ENCODE measurements at regions not wholly inside any gene's neighbourhood (a gene's known extent, or its start where the extent isn't known, plus 50 kb on each side); places are given as distances from the start of the nearest gene placed in this dataset.

GRCh38 chr20:11550657-11551338 is 366.9 kb upstream of the BTBD3 start:
- Histone ChIP-seq H3K4me2 (no peak overlapping the region), H2AFZ (no peak overlapping the region), H3K9me2 (ENCODE audit: insufficient read depth) (no peaks in the 10 kb centered on the region), H3K36me3 (ENCODE audit: insufficient read depth) (no peaks in the 10 kb centered on the region), H3K27me3 (ENCODE audit: insufficient read depth) (no peaks in the 10 kb centered on the region), H3K27ac (ENCODE audit: low read depth) (no peak overlapping the region), H3K79me2 (replicated peaks; ENCODE audit: insufficient read depth) (no peaks in the 10 kb centered on the region), H3K4me3 (no peak overlapping the region), H3F3A (replicated peaks; ENCODE audit: low read depth) (no peaks in the 10 kb centered on the region), H4K20me1 (replicated peaks; ENCODE audit: insufficient read depth) (no peaks in the 10 kb centered on the region), H3K4me1 (ENCODE audit: insufficient read depth) (no peaks in the 10 kb centered on the region)
- Mint-ChIP-seq H3K27me3 (ENCODE audit: insufficient read depth, low read depth, poor library complexity) (no peaks in the 10 kb centered on the region), H3K4me3 (no peak overlapping the region), H3K4me1 (peaks cover 2% of the 10 kb centered on the region; the same call in 1 of the 3 replicates), H3K27ac (no peak overlapping the region), H3K9me3 (no peaks in the 10 kb centered on the region), H3K36me3 (ENCODE audit: low read depth) (no peaks in the 10 kb centered on the region)
- no peak for DNase-seq (ENCODE audit: low spot score)
- ATAC-seq: no peak
- TF ChIP-seq ZNF114 (CRISPR knock-in tag; IDR thresholded peaks at IDR 0.05) (no peak), NANOG (IDR thresholded peaks at IDR 0.05; ENCODE audit: borderline replicate concordance) (no peak), EZH2 (IDR thresholded peaks at IDR 0.05; ENCODE audit: low read depth, unreplicated experiment) (no peak), STAT1 (IDR thresholded peaks at IDR 0.05; ENCODE audit: unreplicated experiment) (no peak)
- TF ChIP-seq, protein P1, sequence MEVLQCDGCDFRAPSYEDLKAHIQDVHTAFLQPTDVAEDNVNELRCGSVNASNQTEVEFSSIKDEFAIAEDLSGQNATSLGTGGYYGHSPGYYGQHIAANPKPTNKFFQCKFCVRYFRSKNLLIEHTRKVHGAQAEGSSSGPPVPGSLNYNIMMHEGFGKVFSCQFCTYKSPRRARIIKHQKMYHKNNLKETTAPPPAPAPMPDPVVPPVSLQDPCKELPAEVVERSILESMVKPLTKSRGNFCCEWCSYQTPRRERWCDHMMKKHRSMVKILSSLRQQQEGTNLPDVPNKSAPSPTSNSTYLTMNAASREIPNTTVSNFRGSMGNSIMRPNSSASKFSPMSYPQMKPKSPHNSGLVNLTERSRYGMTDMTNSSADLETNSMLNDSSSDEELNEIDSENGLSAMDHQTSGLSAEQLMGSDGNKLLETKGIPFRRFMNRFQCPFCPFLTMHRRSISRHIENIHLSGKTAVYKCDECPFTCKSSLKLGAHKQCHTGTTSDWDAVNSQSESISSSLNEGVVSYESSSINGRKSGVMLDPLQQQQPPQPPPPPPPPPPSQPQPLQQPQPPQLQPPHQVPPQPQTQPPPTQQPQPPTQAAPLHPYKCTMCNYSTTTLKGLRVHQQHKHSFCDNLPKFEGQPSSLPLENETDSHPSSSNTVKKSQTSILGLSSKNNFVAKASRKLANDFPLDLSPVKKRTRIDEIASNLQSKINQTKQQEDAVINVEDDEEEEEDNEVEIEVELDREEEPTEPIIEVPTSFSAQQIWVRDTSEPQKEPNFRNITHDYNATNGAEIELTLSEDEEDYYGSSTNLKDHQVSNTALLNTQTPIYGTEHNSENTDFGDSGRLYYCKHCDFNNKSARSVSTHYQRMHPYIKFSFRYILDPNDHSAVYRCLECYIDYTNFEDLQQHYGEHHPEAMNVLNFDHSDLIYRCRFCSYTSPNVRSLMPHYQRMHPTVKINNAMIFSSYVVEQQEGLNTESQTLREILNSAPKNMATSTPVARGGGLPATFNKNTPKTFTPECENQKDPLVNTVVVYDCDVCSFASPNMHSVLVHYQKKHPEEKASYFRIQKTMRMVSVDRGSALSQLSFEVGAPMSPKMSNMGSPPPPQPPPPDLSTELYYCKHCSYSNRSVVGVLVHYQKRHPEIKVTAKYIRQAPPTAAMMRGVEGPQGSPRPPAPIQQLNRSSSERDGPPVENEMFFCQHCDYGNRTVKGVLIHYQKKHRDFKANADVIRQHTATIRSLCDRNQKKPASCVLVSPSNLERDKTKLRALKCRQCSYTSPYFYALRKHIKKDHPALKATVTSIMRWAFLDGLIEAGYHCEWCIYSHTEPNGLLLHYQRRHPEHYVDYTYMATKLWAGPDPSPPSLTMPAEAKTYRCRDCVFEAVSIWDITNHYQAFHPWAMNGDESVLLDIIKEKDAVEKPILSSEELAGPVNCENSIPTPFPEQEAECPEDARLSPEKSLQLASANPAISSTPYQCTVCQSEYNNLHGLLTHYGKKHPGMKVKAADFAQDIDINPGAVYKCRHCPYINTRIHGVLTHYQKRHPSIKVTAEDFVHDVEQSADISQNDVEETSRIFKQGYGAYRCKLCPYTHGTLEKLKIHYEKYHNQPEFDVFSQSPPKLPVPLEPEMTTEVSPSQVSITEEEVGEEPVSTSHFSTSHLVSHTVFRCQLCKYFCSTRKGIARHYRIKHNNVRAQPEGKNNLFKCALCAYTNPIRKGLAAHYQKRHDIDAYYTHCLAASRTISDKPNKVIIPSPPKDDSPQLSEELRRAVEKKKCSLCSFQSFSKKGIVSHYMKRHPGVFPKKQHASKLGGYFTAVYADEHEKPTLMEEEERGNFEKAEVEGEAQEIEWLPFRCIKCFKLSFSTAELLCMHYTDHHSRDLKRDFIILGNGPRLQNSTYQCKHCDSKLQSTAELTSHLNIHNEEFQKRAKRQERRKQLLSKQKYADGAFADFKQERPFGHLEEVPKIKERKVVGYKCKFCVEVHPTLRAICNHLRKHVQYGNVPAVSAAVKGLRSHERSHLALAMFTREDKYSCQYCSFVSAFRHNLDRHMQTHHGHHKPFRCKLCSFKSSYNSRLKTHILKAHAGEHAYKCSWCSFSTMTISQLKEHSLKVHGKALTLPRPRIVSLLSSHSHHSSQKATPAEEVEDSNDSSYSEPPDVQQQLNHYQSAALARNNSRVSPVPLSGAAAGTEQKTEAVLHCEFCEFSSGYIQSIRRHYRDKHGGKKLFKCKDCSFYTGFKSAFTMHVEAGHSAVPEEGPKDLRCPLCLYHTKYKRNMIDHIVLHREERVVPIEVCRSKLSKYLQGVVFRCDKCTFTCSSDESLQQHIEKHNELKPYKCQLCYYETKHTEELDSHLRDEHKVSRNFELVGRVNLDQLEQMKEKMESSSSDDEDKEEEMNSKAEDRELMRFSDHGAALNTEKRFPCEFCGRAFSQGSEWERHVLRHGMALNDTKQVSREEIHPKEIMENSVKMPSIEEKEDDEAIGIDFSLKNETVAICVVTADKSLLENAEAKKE (CRISPR knock-in tag; IDR thresholded peaks at IDR 0.05): no peak

- DNase-seq (ENCODE audit: low spot score) (no peak), ATAC-seq (no peak)
- Histone ChIP-seq H3F3A (replicated peaks; ENCODE audit: low read depth) (no peaks in the 10 kb centered on the region), H2AFZ (no peak overlapping the region), H3K4me2 (no peak overlapping the region), H4K20me1 (replicated peaks; ENCODE audit: insufficient read depth) (no peaks in the 10 kb centered on the region), H3K9me2 (ENCODE audit: insufficient read depth) (no peaks in the 10 kb centered on the region), H3K79me2 (replicated peaks; ENCODE audit: insufficient read depth) (no peaks in the 10 kb centered on the region), H3K27me3 (ENCODE audit: insufficient read depth) (no peaks in the 10 kb centered on the region), H3K36me3 (ENCODE audit: insufficient read depth) (no peaks in the 10 kb centered on the region), H3K4me3 (no peak overlapping the region), H3K4me1 (ENCODE audit: insufficient read depth) (no peaks in the 10 kb centered on the region), H3K27ac (ENCODE audit: low read depth) (no peak overlapping the region)
- no peak for TF ChIP-seq POLR2AphosphoS5 (IDR thresholded peaks at IDR 0.05; ENCODE audit: low read depth)
- no peak for TF ChIP-seq EZH2 (IDR thresholded peaks at IDR 0.05; ENCODE audit: low read depth, unreplicated experiment)
- H3K36me3 Mint-ChIP-seq (ENCODE audit: low read depth): no peaks in the 10 kb centered on the region
- H3K27me3 Mint-ChIP-seq (ENCODE audit: insufficient read depth, low read depth, poor library complexity): no peaks in the 10 kb centered on the region
- H3K27ac Mint-ChIP-seq: no peak overlapping the region
- no peaks in the 10 kb centered on the region for H3K9me3 Mint-ChIP-seq
- no peak overlapping the region for H3K4me3 Mint-ChIP-seq
- peaks cover under 1% of the 10 kb centered on the region; the same call in 1 of the 3 replicates for H3K4me1 Mint-ChIP-seq
Observed at GRCh38 chr20:11551479-11551878, 366.2 kb upstream of the BTBD3 start.

All from GM23338 (cell line).